Transverse colon (tissue), 4 donors: ENCODE measurements at regions not wholly inside any gene's neighbourhood (a gene's known extent, or its start where the extent isn't known, plus 50 kb on each side); places are given as distances from the start of the nearest gene placed in this dataset.

ENCODE experiments used
- DNase-seq: peaks from one replicate; pipeline ENCODE4 v3.0.0-alpha.2; 2019
- H3K27ac ChIP-seq, 4 donors: fragments of 200-600 bp; sonication (generic); 2 replicates each; pipeline ENCODE4 v1.5.1; 2016 to 2018; ENCODE audit warnings: inconsistent platforms in 4 of 4
- H3K27me3 ChIP-seq: fragments of 200-600 bp; sonication (generic); 2 replicates; pipeline ENCODE4 v1.5.1; 2017; ENCODE audit warnings: inconsistent platforms
- H3K36me3 ChIP-seq, 4 donors: fragments of 200-600 bp; sonication (generic); 2 replicates each; pipeline ENCODE4 v1.5.1; 2017 to 2019; ENCODE audit warnings: inconsistent platforms in 4 of 4
- H3K4me1 ChIP-seq, 4 donors: fragments of 200-600 bp; sonication (generic); 2 replicates each; pipeline ENCODE4 v1.5.1; 2017 to 2020; ENCODE audit warnings: inconsistent platforms in 4 of 4
- H3K4me3 ChIP-seq, 4 donors: fragments of 200-600 bp; sonication (generic); 1 replicate in 1 of 4; 2 replicates in 3 of 4; pipeline versions ENCODE4 v1.5.1 to v1.6.1; 2017 to 2019; ENCODE audit warnings: inconsistent platforms in 4 of 4
- H3K9me3 ChIP-seq, 2 donors: fragments of 200-600 bp; sonication (generic); 2 replicates each; pipeline ENCODE4 v1.5.1; 2017 to 2019; ENCODE audit warnings: inconsistent platforms in 2 of 2
- CTCF ChIP-seq, 5 experiments: fragments of 200-600 bp in 3 of 5; fragments of 450-650 bp in 2 of 5; sonication (generic) in 3 of 5; IDR thresholded peaks; 1 replicate in 2 of 5; 2 replicates in 3 of 5; pipeline ENCODE4 v1.5.1; 2016 to 2017; ENCODE audit warnings: antibody characterized with exemption in 5 of 5, inconsistent platforms in 3 of 5, mild to moderate bottlenecking in 2 of 5, moderate library complexity in 1 of 5
- EP300 ChIP-seq: sonication (generic); formaldehyde crosslinking; IDR thresholded peaks from one replicate; pipeline ENCODE4 v1.6.1; 2017; ENCODE audit warnings: antibody characterized with exemption, low read depth
- POLR2A ChIP-seq: fragments of 450-650 bp; IDR thresholded peaks from one replicate; pipeline ENCODE4 v1.6.1; 2016; ENCODE audit warnings: antibody characterized with exemption, mild to moderate bottlenecking, moderate library complexity
- POLR2AphosphoS5 ChIP-seq, 3 donors: sonication (generic); formaldehyde crosslinking; IDR thresholded peaks; one replicate each; pipeline ENCODE4 v1.6.1; 2016; ENCODE audit warnings: antibody characterized with exemption in 3 of 3
- whole genome bisulfite sequencing, 2 donors: methylation state at CpG; one replicate each; pipeline ENCODE4 v1.1.5; 2018; ENCODE audit warnings: low coverage in 1 of 2; 5-methylcytosine and 5-hydroxymethylcytosine counted together
- in situ Hi-C, 4 donors: fragments of 200-750 bp; cut with MboI; loops; one replicate each; pipeline versions ENCODE4 v1.15.0 to v1.15.1; 2017; ENCODE audit warnings: low sequenced_read_pairs in 3 of 4, low pct_ligation_motif_present in 1 of 4, low pct_unique_long_range_greater_than_20kb in 1 of 4
- intact Hi-C: fragments of 100-400 bp; cut with DNase I; formaldehyde crosslinking; loops from one replicate; pipeline ENCODE4 v1.15.1; 2023; ENCODE audit warnings: low total_unique reads

GRCh38 chr2:74762789-74763188 lies 71.1 kb upstream of the HK2 start:
- TF ChIP-seq CTCF (IDR thresholded peaks at IDR 0.05) = no peak
- no peak for TF ChIP-seq POLR2A
- no peak for TF ChIP-seq EP300
- 93 to 95% methylated on average over 3 of the region's 3 CpGs for WGBS, 2 donors
- in situ Hi-C loops = no loop called here

GRCh38 chr2:74763962-74764428 lies 69.9 kb upstream of the HK2 start:
- Histone ChIP-seq H3K9me3 (no peaks in the 10 kb centered on the region), H3K4me1 (peaks cover 0 to 12% (median 0%) of the 10 kb centered on the region in 4 donors), H3K27ac (no peak overlapping the region), H3K27me3 (no peaks in the 10 kb centered on the region), H3K36me3 (no peaks in the 10 kb centered on the region), H3K4me3 (no peak overlapping the region)
- DNase-seq = no peak
- intact Hi-C loops = no loop called here
- TF ChIP-seq CTCF (IDR thresholded peaks at IDR 0.05) (no peak), POLR2A (no peak), POLR2AphosphoS5 (IDR thresholded peaks at IDR 0.05) (no peak), EP300 (no peak)
- in situ Hi-C loops = no loop called here

More at GRCh38 chr2:74762789-74763188, 71.1 kb upstream of the HK2 start:
- H3K9me3 ChIP-seq = no peaks in the 10 kb centered on the region
- no peak for DNase-seq
- peaks cover 0 to 8% (median 0%) of the 10 kb centered on the region in 4 donors for H3K4me1 ChIP-seq
- no peak overlapping the region for H3K27ac ChIP-seq
- no peak overlapping the region for H3K4me3 ChIP-seq
- no peaks in the 10 kb centered on the region for H3K27me3 ChIP-seq
- intact Hi-C loops = no loop called here
- H3K36me3 ChIP-seq = no peaks in the 10 kb centered on the region

- WGBS, 2 donors = 62 to 64% methylated on average over 5 of the region's 5 CpGs
- H3K27me3 ChIP-seq = no peaks in the 10 kb centered on the region
- H3K9me3 ChIP-seq = no peaks in the 10 kb centered on the region
- no peak for DNase-seq
- peaks cover 0 to 12% (median 0%) of the 10 kb centered on the region in 4 donors for H3K4me1 ChIP-seq
- in situ Hi-C loops (no loop called here), intact Hi-C loops (no loop called here)
- H3K36me3 ChIP-seq = no peaks in the 10 kb centered on the region
- TF ChIP-seq POLR2AphosphoS5 (IDR thresholded peaks at IDR 0.05) (no peak), POLR2A (no peak), CTCF (IDR thresholded peaks at IDR 0.05) (no peak), EP300 (no peak)
- H3K27ac ChIP-seq = no peak overlapping the region
- no peak overlapping the region for H3K4me3 ChIP-seq
These were observed 69.3 kb upstream of the HK2 start for GRCh38 chr2:74764429-74765272.

GRCh38 chr2:74766780-74767179 lies 67.1 kb upstream of the HK2 start:
- H3K36me3 ChIP-seq = no peaks in the 10 kb centered on the region
- WGBS, 2 donors = 94 to 100% methylated on average over 1 to 3 of the region's 3 CpGs
- H3K4me1 ChIP-seq = peaks cover 0 to 12% (median 0%) of the 10 kb centered on the region in 4 donors
- TF ChIP-seq CTCF (IDR thresholded peaks at IDR 0.05) = no peak
- no peak for TF ChIP-seq POLR2AphosphoS5 (IDR thresholded peaks at IDR 0.05)
- TF ChIP-seq EP300 = no peak
- TF ChIP-seq POLR2A = no peak
- H3K27me3 ChIP-seq = no peaks in the 10 kb centered on the region
- no peak for DNase-seq
- no peak overlapping the region for H3K27ac ChIP-seq
- in situ Hi-C loops (no loop called here), intact Hi-C loops (no loop called here)
- H3K9me3 ChIP-seq = no peaks in the 10 kb centered on the region
- H3K4me3 ChIP-seq = no peak overlapping the region
